SJSA1 (cell line): ENCODE measurements at regions not wholly inside any gene's neighbourhood (a gene's known extent, or its start where the extent isn't known, plus 50 kb on each side); places are given as distances from the start of the nearest gene placed in this dataset.

Experiments used
- DNase-seq, 2 experiments: peaks; one replicate each; pipeline ENCODE4 v3.0.0-alpha.2; 2015 to 2020; ENCODE audit warnings: low spot score in 2 of 2, low read depth in 1 of 2
- H3K27ac ChIP-seq: fragments of 250-450 bp; sonication (Bioruptor Pico); 2 replicates; pipeline ENCODE4 v1.5.1; 2020; ENCODE audit warnings: mild to moderate bottlenecking, moderate library complexity
- H3K27me3 ChIP-seq: fragments of 250-450 bp; sonication (Bioruptor Pico); replicated peaks from 2 replicates; pipeline ENCODE4 v1.5.1; 2020; ENCODE audit warnings: mild to moderate bottlenecking, moderate library complexity
- H3K36me3 ChIP-seq: fragments of 250-450 bp; sonication (Bioruptor Pico); 2 replicates; pipeline ENCODE4 v1.5.1; 2020; ENCODE audit warnings: mild to moderate bottlenecking
- H3K4me1 ChIP-seq: fragments of 250-450 bp; sonication (Bioruptor Pico); replicated peaks from 2 replicates; pipeline ENCODE4 v1.6.1; 2021; ENCODE audit warnings: mild to moderate bottlenecking
- H3K4me3 ChIP-seq: fragments of 250-450 bp; sonication (Bioruptor Pico); 2 replicates; pipeline ENCODE4 v1.5.1; 2020; ENCODE audit warnings: mild to moderate bottlenecking
- H3K9me3 ChIP-seq: fragments of 250-450 bp; sonication (Bioruptor Pico); replicated peaks from 2 replicates; pipeline ENCODE4 v1.5.1; 2020; ENCODE audit warnings: mild to moderate bottlenecking

DNA sequence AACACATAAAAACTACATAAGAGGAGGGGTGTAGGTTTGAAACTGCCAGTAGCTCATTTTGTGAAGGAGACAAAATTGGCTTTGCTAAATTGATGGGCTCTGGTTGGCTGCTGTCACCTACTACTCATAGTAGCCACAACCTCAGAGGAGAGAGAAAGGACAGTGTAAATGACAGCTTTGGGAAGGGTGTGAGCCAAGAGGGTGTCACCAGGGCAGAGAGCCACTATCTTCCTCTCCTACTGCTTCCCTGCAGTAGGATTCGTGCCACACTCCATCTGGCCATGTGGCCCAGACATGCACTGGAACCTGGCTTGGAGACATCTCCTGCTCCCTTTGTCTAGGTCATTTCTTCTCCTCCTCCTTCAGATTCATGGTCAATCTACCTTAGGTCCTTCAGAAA, 455.9 kb downstream of the ENC1 start:
- Histone ChIP-seq H3K36me3 (no peaks in the 10 kb centered on the region), H3K4me3 (no peak overlapping the region), H3K9me3 (no peaks in the 10 kb centered on the region), H3K4me1 (peaks cover 23% of the 10 kb centered on the region), H3K27ac (no peak overlapping the region), H3K27me3 (no peaks in the 10 kb centered on the region)
- DNase-seq = no peak

DNA sequence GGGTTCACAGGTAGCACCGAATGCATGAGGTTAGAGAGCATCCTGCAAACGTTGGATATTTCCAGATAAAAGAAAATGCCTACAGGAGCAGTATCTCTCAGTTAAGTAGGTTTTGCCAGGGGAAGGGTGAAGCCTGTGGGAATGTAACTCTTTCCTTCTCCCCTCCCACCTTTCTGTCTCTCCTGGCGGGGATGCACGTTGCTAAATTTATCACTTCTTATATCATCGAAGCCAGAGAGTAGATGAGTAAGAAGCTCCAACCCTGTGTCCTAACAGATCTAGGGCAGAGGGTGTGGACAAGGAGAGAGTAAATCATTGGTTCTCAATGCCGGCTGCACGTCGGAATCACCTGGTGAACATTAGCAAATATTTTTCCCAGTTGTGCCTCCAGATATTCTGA, 457.5 kb downstream of the ENC1 start:
- Histone ChIP-seq H3K4me1 (peaks cover 23% of the 10 kb centered on the region), H3K4me3 (no peak overlapping the region), H3K27ac (no peak overlapping the region), H3K9me3 (no peaks in the 10 kb centered on the region), H3K27me3 (no peaks in the 10 kb centered on the region), H3K36me3 (no peaks in the 10 kb centered on the region)
- no peak for DNase-seq

DNA sequence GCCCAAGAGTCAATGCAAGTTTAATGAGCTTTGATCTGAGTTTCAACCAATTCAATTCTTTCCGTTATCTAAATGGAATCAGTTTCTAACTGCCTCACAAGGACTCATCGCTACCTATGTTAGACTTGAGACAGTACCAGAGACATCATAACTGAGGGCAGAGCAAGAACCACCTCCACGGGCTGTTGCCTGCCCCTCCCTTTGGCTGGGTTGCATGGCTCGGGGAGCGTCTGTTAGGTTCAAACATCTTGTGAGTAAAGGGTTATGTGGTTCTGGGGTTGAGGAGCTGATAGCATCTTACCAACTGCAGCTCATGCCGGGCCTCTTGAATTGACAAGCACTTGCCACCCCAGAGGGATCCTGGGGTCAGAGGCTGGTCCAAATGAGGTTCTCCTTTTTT, 457.9 kb downstream of the ENC1 start:
- Histone ChIP-seq H3K36me3 (no peaks in the 10 kb centered on the region), H3K27me3 (no peaks in the 10 kb centered on the region), H3K27ac (no peak overlapping the region), H3K9me3 (no peaks in the 10 kb centered on the region), H3K4me1 (peaks cover 21% of the 10 kb centered on the region), H3K4me3 (no peak overlapping the region)
- no peak for DNase-seq

DNA sequence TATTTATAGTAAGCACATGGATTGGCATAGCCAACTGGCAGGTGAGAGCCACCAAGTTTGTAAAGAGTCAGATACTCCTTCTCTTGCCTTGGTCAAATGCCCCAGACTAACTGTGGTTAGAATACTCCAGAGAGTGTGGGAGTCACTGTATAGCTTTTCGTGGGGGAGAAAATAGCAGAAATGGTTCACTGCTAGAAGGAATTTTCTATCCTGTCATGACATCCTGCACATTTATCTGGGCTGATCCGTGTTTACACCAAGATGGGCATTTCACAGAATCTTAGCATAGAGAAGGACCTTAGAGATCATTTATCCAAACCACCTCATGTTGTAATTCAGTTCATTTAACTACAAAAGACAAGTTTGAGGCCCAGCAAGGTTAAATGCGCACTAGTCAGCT, 460.8 kb downstream of the ENC1 start:
- H3K4me1 ChIP-seq = no peaks in the 10 kb centered on the region
- no peaks in the 10 kb centered on the region for H3K27me3 ChIP-seq
- no peaks in the 10 kb centered on the region for H3K9me3 ChIP-seq
- H3K36me3 ChIP-seq = no peaks in the 10 kb centered on the region
- no peak overlapping the region for H3K27ac ChIP-seq
- no peak for DNase-seq
- no peak overlapping the region for H3K4me3 ChIP-seq

DNA sequence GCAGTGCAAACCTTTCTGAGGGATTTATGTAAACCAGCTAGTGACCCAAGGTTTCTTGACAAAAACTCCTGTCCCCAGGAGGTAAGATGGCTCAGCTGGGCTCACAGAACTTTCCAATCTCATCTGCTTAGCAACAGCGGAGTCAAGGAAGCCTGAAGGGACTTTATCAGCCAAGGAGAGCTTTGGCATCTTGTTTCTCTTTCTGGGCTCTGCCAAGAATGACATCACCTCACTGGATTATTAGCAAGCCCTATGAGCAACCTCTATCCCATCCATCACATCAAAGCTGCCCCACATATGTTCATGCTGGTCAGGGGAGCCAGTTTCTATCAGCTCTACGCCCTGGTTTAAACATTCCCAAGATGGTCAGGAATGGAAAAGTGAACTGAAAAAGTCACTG, 461.3 kb downstream of the ENC1 start:
- H3K27ac ChIP-seq = no peak overlapping the region
- no peak for DNase-seq

DNA sequence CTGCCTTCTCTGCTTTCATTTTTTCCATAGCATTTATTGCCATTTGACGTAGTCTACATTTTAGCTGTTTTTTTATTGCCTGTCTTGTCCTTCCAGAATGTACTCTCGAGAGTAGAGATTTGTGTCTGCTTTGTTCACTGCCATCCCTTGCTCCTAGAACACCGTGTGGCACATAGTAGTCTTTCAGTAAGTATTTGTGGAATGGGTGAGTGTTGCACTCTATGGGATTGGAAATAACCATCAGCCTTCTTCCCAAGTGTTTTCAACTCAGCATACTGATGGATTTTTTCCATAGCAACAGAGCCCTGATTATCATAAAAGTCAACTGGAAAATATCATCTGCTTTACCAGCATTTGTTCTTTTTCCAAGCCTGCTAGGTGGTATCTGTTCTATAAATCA, 462.6 kb downstream of the ENC1 start:
- no peak for DNase-seq
- Histone ChIP-seq H3K27me3 (no peaks in the 10 kb centered on the region), H3K27ac (no peak overlapping the region), H3K4me1 (no peaks in the 10 kb centered on the region), H3K9me3 (no peaks in the 10 kb centered on the region), H3K4me3 (no peak overlapping the region), H3K36me3 (no peaks in the 10 kb centered on the region)

More for the DNA sequence above, 461.3 kb downstream of the ENC1 start:
- no peak overlapping the region for H3K4me3 ChIP-seq
- no peaks in the 10 kb centered on the region for H3K4me1 ChIP-seq
- no peaks in the 10 kb centered on the region for H3K27me3 ChIP-seq
- H3K36me3 ChIP-seq = no peaks in the 10 kb centered on the region
- H3K9me3 ChIP-seq = no peaks in the 10 kb centered on the region

DNA sequence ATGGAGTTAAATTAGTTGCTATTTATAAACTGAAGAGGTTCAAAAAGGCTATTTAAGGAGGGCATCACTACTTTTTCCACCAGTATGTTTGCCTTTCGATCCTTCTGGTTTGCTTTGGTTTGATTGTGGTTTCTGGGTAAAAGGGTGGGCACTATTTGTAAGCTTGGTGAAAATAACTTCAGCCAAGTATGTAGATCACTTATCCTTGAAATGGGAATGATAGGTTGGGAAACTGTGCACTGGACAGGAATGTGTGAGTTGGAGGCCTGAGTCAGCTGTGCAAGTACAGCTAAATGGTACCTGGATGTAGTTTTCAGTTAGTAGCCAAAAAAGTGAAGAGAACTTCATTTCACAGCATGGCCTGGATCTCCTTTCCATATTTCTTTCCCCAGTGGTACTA, 466.2 kb downstream of the ENC1 start:
- DNase-seq = no peak
- Histone ChIP-seq H3K9me3 (no peaks in the 10 kb centered on the region), H3K4me3 (no peak overlapping the region), H3K36me3 (no peaks in the 10 kb centered on the region), H3K27ac (no peak overlapping the region), H3K4me1 (no peaks in the 10 kb centered on the region), H3K27me3 (no peaks in the 10 kb centered on the region)

DNA sequence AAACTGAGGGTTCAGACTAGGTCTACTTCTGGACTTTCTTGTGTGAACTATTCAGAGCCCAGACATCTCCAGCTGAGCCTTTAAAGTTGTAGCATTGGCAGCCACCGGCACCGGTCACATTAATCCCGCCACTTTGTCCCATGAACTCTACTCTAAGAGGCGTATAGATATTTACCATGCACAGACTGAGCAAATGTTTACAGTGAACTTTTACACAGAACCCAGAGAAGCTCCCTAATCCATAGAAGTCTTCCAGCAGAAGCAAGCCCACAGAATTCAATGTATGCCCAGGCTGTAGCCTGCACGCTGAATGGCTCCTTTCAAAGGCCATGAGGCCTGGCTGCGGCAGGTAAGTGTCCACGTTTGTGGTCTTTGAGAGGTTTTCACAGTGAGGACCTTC, 466.9 kb downstream of the ENC1 start:
- Histone ChIP-seq H3K9me3 (no peaks in the 10 kb centered on the region), H3K4me3 (no peak overlapping the region), H3K36me3 (no peaks in the 10 kb centered on the region), H3K4me1 (peaks cover 2% of the 10 kb centered on the region), H3K27ac (no peak overlapping the region), H3K27me3 (no peaks in the 10 kb centered on the region)
- no peak for DNase-seq

DNA sequence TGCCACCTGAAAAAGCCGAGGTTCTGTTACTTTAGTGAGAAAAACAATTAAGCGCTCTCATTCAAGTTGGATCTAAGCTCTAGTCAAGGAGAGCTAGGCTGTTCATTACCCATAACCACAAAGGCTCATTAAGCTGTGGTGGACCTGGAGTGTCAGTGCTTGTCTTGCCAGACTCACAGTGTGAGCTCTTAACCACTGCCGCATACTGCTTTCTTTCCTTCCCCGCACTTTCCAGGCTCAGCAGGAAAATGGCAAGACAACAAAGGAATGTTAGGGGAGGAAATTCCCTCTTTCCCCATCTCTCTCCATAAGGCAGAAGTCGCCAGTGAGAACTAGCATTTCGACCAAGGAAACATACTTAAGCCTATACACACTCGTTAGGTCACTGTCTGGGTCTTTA, 467.3 kb downstream of the ENC1 start:
- Histone ChIP-seq H3K27me3 (no peaks in the 10 kb centered on the region), H3K27ac (no peak overlapping the region), H3K9me3 (no peaks in the 10 kb centered on the region), H3K4me3 (no peak overlapping the region), H3K4me1 (peaks cover 6% of the 10 kb centered on the region), H3K36me3 (no peaks in the 10 kb centered on the region)
- no peak for DNase-seq

DNA sequence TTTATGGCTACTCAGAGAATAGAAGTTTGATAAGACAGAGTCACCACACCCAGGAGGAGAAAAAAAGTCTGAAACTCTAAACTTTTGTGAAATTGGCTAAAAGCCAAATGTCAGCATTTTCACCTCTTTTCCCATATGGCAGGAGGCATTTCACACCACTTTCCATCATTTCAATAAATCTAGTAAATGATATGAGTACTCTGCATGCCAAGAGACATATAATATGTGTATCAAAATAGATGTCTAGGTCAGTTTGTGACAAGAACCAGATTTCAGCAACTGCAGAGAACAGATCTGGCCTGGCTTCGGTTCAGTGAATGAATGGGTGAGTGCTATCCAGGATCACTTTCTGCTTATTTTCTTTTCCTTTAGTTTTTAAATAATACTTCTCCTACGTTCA, 470.8 kb downstream of the ENC1 start:
- Histone ChIP-seq H3K9me3 (no peaks in the 10 kb centered on the region), H3K27ac (no peak overlapping the region), H3K4me3 (no peak overlapping the region), H3K27me3 (no peaks in the 10 kb centered on the region), H3K36me3 (no peaks in the 10 kb centered on the region), H3K4me1 (peaks cover 33% of the 10 kb centered on the region)
- DNase-seq = no peak

DNA sequence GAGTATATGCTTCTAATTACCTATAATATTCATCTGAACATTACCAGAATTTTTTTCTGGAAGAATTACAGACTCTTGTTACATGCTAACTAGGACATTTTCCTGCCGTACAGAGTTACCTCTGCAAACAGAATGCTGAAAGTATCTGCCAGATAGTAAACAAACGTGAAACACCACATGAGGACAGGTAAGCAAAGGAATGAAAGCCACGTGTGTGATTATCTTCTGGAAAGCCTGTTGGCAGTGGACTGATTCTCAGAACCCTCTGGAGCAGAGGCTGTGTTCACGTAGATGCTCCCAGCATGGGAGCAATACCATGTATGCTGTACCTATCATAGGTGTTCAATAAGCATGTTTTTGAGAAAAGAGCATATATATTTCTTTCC, 472.6 kb downstream of the ENC1 start:
- H3K27ac ChIP-seq = peak overlapping the region; percentile 71

DNA sequence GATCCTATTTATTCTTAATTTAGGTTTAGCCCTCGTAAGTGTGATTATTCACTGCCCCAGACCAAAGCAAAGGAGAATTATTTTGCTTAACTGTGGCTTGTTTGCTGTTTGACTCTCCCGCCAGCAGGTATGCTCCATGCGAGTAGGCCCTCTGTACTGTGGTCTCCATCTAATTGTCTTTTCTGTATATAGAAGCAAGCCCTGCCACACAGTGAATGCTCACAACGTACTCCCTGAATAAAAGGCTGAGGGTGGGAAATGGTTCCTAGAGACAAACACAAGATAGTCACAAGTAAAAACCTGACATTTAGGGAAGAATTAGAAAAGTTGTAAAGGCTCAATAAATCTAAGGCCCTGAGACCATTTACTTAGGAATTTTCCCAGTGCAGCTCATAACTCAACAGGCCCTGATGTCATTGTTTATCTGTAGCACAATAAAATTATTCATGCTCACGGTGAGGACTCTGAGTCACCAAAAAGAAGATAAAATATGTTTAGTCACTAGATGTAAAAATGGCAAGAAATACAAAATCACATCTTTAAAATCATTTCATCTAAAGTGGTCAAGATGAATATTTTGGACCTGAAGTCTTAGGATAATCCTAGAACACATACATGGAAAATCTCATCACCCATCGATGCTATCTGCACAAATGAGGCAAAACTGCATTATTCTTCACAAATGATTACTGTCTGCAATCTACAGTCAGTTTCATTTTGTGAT, 473.2 kb downstream of the ENC1 start:
- Histone ChIP-seq H3K27ac (peak overlapping the region; percentile 71), H3K4me3 (no peak overlapping the region), H3K36me3 (no peaks in the 10 kb centered on the region), H3K9me3 (no peaks in the 10 kb centered on the region), H3K27me3 (no peaks in the 10 kb centered on the region), H3K4me1 (peaks cover 33% of the 10 kb centered on the region)
- peak in 1 of 2 experiments; percentile 78 for DNase-seq

More for the DNA sequence above, 472.6 kb downstream of the ENC1 start:
- Histone ChIP-seq H3K9me3 (no peaks in the 10 kb centered on the region), H3K27me3 (no peaks in the 10 kb centered on the region), H3K36me3 (no peaks in the 10 kb centered on the region), H3K4me1 (peaks cover 33% of the 10 kb centered on the region), H3K4me3 (no peak overlapping the region)
- no peak for DNase-seq

DNA sequence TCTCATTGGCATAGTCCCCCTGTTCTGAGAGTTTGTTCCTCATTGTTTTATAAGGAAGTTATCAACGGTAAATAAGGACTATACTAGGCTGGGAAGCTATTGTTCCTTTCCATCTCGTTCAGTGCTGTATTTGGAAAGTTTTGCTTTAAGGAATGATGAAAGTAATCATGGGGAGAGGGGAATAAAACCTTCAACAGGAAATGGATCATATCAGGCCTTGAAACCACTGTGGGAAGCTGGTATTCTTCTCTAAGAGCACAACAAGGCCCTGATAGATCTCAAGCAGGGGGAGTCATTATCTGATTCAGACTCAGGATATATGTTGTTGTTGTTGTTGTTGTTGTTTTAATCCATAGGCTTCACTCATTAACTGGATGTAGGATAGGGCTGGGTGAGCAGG, 474.5 kb downstream of the ENC1 start:
- Histone ChIP-seq H3K36me3 (no peaks in the 10 kb centered on the region), H3K4me1 (peaks cover 37% of the 10 kb centered on the region), H3K27me3 (no peaks in the 10 kb centered on the region), H3K9me3 (no peaks in the 10 kb centered on the region), H3K4me3 (no peak overlapping the region), H3K27ac (peak overlapping the region; percentile 71)
- peak in 1 of 2 experiments; percentile 25 for DNase-seq

DNA sequence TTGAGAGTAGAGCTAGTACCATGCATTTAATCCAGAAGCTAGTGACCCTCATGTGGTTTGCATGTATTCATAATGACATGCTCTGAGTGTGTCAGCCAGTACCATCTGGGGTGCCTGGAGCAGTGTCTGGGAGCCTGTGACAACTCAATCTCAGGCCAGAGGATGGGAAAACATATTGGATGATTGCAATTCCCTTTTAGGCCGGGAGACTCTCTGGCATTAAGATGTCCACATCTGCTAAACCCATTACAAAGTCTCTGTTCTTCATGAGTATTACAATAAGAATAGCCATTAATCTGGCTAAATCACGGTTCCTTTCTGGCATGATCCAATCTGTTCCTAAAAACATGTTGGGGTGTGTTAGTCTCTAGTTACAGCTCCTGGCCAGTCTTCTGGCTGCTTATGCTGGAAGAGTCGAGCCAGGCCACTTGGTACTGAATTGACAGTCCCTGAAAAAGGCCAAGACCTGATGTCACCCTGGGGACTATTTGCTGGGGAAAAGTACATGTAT, 475.7 kb downstream of the ENC1 start:
- Histone ChIP-seq H3K4me3 (no peak overlapping the region), H3K27me3 (no peaks in the 10 kb centered on the region), H3K4me1 (peaks cover 39% of the 10 kb centered on the region), H3K27ac (no peak overlapping the region), H3K36me3 (no peaks in the 10 kb centered on the region), H3K9me3 (no peaks in the 10 kb centered on the region)
- DNase-seq = no peak

DNA sequence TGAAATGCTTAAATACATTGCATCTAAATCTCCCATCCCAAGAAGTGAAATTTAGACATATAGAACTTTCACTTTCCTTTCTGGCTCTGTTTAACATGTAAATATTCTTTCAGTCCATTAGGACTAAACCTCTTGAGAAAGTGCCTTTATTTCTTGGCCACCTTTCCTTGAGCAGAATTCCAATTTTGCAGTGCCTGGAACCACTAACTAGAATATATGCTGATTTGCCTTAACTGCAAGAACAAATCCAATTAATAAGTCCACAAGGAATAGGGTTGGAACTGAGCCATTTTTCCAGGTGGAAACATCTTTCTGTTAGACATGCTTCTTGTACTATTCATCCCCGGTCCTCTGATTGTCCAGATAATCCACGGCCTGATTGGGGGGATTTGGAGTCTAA, 478.0 kb downstream of the ENC1 start:
- Histone ChIP-seq H3K27ac (no peak overlapping the region), H3K27me3 (no peaks in the 10 kb centered on the region), H3K4me3 (no peak overlapping the region), H3K9me3 (no peaks in the 10 kb centered on the region), H3K4me1 (peaks cover 26% of the 10 kb centered on the region), H3K36me3 (no peaks in the 10 kb centered on the region)
- no peak for DNase-seq
